ENCODE measurements at regions not wholly inside any gene's neighbourhood (a gene's known extent, or its start where the extent isn't known, plus 50 kb on each side); places are given as distances from the start of the nearest gene placed in this dataset.

GRCh38 chr18:54739476-54739875 is 88.8 kb upstream of the RAB27B start:
- no peak for TF ChIP-seq ZFX (IDR thresholded peaks at IDR 0.05)
- no peak for TF ChIP-seq CTCF (conservative IDR thresholded peaks at IDR 0.05)
- no peak overlapping the region for H3K27ac ChIP-seq

- no peak for TF ChIP-seq CTCF (conservative IDR thresholded peaks at IDR 0.05)
- TF ChIP-seq ZFX (IDR thresholded peaks at IDR 0.05) = no peak
- H3K27ac ChIP-seq = no peak overlapping the region
Observed at GRCh38 chr18:54740136-54740846, 88.0 kb upstream of the RAB27B start.

- H3K27ac ChIP-seq = no peak overlapping the region
Observed at GRCh38 chr18:54742120-54742519, 86.2 kb upstream of the RAB27B start.

GRCh38 chr18:54742659-54743604 is 85.3 kb upstream of the RAB27B start:
- no peak overlapping the region for H3K27ac ChIP-seq
- TF ChIP-seq ZFX (IDR thresholded peaks at IDR 0.05) = no peak

More at GRCh38 chr18:54742120-54742519, 86.2 kb upstream of the RAB27B start:
- TF ChIP-seq CTCF (conservative IDR thresholded peaks at IDR 0.05) (no peak), ZFX (IDR thresholded peaks at IDR 0.05) (no peak)

- H3K27ac ChIP-seq = no peak overlapping the region
- no peak for TF ChIP-seq ZFX (IDR thresholded peaks at IDR 0.05)
- no peak for TF ChIP-seq CTCF (conservative IDR thresholded peaks at IDR 0.05)
Observed at GRCh38 chr18:54743605-54743995, 84.7 kb upstream of the RAB27B start.

- TF ChIP-seq ZFX (IDR thresholded peaks at IDR 0.05) = no peak
- TF ChIP-seq CTCF (conservative IDR thresholded peaks at IDR 0.05) = no peak
- no peak overlapping the region for H3K27ac ChIP-seq
Observed at GRCh38 chr18:54749291-54749690, 79.0 kb upstream of the RAB27B start.

GRCh38 chr18:54750350-54750749 is 77.9 kb upstream of the RAB27B start:
- H3K27ac ChIP-seq = no peak overlapping the region
- TF ChIP-seq CTCF (conservative IDR thresholded peaks at IDR 0.05) (no peak), ZFX (IDR thresholded peaks at IDR 0.05) (no peak)
